Activated T-helper 17 cell treated with anti-CD3 and anti-CD28 coated beads, Interleukin-2, amount 50 U/mL, for 72 hours (primary cell): ENCODE measurements at regions not wholly inside any gene's neighbourhood (a gene's known extent, or its start where the extent isn't known, plus 50 kb on each side); places are given as distances from the start of the nearest gene placed in this dataset.
A peak's percentile ranks its signal among the peaks of the same experiment; 100 is the strongest.
"Not testable (repeated sequence)": the region's sequence is repeated elsewhere in the genome, so short reads cannot be mapped to it uniquely, and the experiment has no call there.

Experiments
- ATAC-seq: fragments of 150-1000 bp; cut with Tn5 transposase; replicated peaks from 2 replicates; pipeline ENCODE4 v1.10.0; 2021; ENCODE audit warnings: mild to moderate bottlenecking, moderate library complexity
- H3K27ac Mint-ChIP-seq: one replicate; pipeline ENCODE4 v1.8.0; 2022; ENCODE audit warnings: mixed read lengths
- H3K27me3 Mint-ChIP-seq: one replicate; pipeline ENCODE4 v1.8.0; 2022; ENCODE audit warnings: mixed read lengths
- H3K36me3 Mint-ChIP-seq: one replicate; pipeline ENCODE4 v1.8.0; 2022; ENCODE audit warnings: low read depth, mild to moderate bottlenecking, mixed read lengths
- H3K4me1 Mint-ChIP-seq: one replicate; pipeline ENCODE4 v1.8.0; 2022; ENCODE audit warnings: mixed read lengths
- H3K4me3 Mint-ChIP-seq: one replicate; pipeline ENCODE4 v1.8.0; 2022; ENCODE audit warnings: mild to moderate bottlenecking, mixed read lengths
- H3K9me3 Mint-ChIP-seq: one replicate; pipeline ENCODE4 v1.8.0; 2022; ENCODE audit warnings: mixed read lengths

DNA sequence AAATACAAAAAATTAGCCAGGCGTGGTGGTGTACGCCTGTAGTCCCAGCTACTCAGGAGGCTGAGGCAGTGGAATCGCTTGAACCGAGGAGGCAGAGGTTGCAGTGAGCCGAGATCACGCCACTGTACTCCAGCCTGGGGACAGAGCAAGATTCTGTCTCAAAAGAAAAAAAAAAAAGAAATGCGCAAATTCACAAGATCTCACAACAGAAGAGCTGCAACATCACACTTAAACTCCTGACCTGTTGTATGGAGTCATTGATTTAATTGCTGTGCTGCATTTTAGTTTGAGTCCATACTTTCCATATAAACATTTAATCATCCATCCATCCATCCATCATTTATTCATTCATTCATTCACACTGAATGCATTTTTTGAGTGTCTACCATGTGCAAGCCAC is 229.7 kb downstream of the MREG start:
- H3K36me3 Mint-ChIP-seq, ATAC-seq, H3K27me3 Mint-ChIP-seq, H3K27ac Mint-ChIP-seq, H3K4me1 Mint-ChIP-seq, H3K9me3 Mint-ChIP-seq, H3K4me3 Mint-ChIP-seq: not testable (repeated sequence)

DNA sequence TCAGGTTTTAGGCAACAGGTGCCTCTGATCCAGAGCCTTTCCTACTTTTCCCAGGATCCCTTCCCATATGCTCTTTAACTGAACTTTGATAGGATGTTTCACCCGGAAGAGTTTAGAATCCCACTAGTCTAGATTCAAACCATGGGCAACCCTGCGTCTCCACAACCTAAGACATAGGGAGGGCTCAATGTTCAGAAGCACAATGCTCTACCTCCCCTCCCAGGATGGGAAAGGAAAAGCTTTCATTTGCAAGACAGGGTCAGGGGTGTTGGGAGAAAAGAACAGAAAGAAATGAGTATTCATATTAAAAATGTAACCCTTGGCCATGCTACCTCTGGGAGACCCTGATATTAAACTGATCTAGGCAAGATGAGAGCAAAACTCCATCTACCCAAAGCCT is 230.4 kb downstream of the MREG start:
- Mint-ChIP-seq H3K4me1 (no peaks in the 10 kb centered on the region), H3K27ac (no peak overlapping the region), H3K27me3 (no peaks in the 10 kb centered on the region), H3K36me3 (no peaks in the 10 kb centered on the region), H3K9me3 (no peaks in the 10 kb centered on the region), H3K4me3 (no peak overlapping the region)
- ATAC-seq, result no peak

DNA sequence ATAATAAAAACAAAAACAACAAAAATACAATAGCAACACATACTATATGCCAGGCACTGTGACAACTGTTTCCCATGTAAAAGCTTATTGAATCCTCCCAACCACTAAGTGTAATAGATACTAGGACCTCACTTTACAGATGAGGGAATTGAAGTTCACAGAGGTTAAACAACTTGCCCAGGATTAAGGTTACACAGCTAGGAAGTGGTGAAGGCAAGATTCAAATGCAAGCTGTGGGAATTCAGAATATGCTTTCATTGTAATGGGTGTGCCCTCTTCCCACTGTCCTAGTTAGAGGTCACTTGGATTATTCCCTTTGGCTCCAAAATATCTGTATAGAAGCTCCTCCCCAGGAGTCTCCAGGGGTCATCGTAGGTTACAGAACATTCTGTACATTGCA is 231.1 kb downstream of the MREG start:
- Mint-ChIP-seq H3K36me3 (no peaks in the 10 kb centered on the region), H3K4me1 (no peaks in the 10 kb centered on the region), H3K9me3 (no peaks in the 10 kb centered on the region), H3K27ac (no peak overlapping the region), H3K4me3 (no peak overlapping the region), H3K27me3 (no peaks in the 10 kb centered on the region)
- ATAC-seq, result no peak

DNA sequence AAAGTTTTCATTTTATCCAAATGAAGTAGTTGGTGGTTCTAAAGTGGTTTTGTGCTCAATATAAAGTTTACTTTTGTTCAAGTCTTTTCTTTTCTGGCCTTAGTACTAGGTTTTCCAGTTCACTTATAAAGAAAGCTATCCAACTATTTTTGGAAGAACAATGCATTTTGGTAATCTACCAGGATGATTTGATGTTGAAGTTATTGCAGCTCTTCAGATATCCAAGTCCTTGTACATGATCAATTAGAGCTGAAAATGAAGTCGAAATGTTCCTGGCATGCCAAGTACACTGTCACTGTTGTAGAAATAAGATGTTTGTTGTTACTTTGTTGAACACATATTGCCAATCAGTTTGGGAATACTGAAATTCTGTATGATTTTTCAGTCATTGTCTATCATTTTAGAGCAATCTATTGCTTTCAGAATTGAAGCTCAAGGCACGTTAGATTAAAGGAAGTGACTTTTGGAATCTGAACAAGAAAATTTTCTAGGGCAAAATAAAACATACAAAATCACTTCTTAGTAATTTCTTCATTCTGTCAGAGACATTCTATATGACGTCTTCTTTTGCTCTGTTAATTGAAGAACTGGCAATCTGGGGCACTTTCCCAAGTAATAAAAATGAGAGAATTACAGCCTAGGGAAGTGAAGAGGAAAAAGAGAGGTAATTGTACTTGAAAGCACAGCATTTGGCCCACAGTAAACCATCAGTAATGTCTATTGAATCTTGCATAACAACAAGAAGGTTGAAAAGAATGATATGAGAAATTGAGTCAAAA is 232.3 kb downstream of the MREG start:
- H3K36me3 Mint-ChIP-seq, result no peaks in the 10 kb centered on the region
- H3K4me1 Mint-ChIP-seq, result peaks cover 2% of the 10 kb centered on the region

DNA sequence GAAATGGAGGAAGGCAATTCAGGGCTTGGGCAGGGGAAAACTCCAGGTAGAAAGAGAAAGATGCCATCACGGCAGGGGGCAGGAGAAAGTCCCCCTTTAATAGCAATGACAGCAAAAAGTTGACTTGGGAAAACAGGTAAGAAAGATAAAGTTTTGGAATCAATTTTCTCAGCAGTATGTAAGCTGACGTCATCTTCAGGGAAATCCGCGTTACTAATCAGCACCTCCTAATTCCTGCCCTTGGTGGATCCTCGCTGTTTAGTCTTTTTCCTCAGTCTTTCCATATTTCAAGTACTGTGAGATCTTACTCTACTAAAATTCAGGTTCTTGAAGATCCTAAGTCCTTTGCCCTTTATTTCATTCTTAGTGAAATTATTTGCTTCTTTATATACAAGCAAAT is 233.0 kb downstream of the MREG start:
- Mint-ChIP-seq H3K4me3 (no peak overlapping the region), H3K4me1 (peaks cover 5% of the 10 kb centered on the region), H3K27ac (no peak overlapping the region), H3K9me3 (peaks cover 5% of the 10 kb centered on the region), H3K36me3 (no peaks in the 10 kb centered on the region), H3K27me3 (peaks cover 10% of the 10 kb centered on the region)
- ATAC-seq, result no peak

More for the DNA sequence above, 232.3 kb downstream of the MREG start:
- no peak for ATAC-seq
- H3K27me3 Mint-ChIP-seq, result peaks cover 2% of the 10 kb centered on the region
- peaks cover under 1% of the 10 kb centered on the region for H3K9me3 Mint-ChIP-seq
- H3K4me3 Mint-ChIP-seq, result no peak overlapping the region
- H3K27ac Mint-ChIP-seq, result no peak overlapping the region

DNA sequence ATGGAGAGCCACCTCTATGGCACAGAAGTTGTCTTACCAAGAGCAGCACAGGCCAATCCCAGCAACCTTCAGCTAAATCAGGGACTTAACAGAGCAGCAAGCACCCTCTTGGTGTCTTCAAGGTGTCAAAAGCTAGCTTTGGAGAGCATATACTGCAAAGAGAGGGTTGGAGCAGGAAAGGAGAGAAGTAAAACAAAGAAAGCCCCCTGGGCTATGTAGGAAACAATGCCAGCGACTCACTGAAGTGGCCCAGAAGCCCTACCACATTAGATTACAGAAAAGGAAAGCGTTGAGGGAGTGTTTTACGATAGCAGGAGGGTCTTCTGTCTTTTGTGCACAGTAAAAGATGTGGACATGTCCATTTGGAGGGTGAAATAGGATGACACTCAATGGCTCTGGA is 233.4 kb downstream of the MREG start:
- H3K4me1 Mint-ChIP-seq, result peaks cover 5% of the 10 kb centered on the region
- H3K27ac Mint-ChIP-seq, result no peak overlapping the region
- H3K27me3 Mint-ChIP-seq, result peaks cover 12% of the 10 kb centered on the region
- ATAC-seq, result no peak
- no peaks in the 10 kb centered on the region for H3K36me3 Mint-ChIP-seq
- H3K4me3 Mint-ChIP-seq, result no peak overlapping the region
- peaks cover 5% of the 10 kb centered on the region for H3K9me3 Mint-ChIP-seq

DNA sequence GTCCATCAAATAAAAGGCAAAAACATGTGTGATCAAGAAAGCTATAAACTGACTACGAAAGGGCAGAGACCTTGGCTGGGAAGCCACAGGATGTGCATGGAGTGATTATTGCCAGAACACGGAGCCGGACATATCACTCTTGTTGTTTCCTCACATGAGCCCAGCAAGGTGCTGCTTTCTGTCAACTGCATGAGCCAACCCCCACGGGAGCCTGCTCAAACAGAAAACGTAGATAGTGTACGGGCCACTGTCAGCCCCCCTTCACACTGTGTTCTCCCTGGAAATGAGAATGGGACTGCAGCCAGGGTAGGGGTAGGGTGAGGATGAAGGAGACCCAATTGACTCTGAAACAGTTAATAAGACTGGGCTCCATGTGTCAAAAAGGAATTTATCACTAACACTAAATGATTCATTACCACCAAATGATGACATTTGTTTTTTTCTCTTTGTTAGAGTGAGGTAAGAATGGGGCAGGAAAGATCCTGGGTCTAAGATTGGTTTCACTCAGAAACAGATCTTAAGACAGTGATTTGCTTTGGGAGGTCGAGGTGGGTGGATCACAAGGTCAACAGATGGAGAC is 235.8 kb downstream of the MREG start:
- Mint-ChIP-seq H3K9me3 (peaks cover 5% of the 10 kb centered on the region), H3K4me3 (no peak overlapping the region), H3K36me3 (no peaks in the 10 kb centered on the region), H3K4me1 (peaks cover 5% of the 10 kb centered on the region), H3K27me3 (peaks cover 16% of the 10 kb centered on the region), H3K27ac (no peak overlapping the region)
- no peak for ATAC-seq

DNA sequence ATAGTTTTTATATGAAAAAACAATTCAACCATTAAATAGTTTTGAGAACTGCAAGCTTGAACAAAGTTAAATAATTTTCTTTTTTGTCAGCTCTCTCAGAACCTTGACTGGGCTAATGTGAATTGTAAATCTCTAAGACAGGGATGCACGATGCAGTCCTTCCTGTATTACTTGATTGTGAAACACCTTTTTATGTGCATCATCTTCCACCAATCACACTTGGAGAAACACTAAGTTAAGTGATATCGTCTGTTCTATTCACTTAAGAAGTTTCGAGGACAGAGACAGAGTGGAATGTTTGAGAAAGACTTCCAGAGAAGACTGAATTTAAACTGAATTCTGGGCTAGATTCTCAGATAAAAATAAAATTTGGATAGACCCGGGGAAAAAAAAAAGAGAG is 238.2 kb downstream of the MREG start:
- Mint-ChIP-seq H3K4me3 (no peak overlapping the region), H3K36me3 (no peaks in the 10 kb centered on the region), H3K27ac (no peak overlapping the region), H3K27me3 (peaks cover 16% of the 10 kb centered on the region), H3K4me1 (peaks cover 5% of the 10 kb centered on the region), H3K9me3 (peaks cover 5% of the 10 kb centered on the region)
- ATAC-seq, result no peak

DNA sequence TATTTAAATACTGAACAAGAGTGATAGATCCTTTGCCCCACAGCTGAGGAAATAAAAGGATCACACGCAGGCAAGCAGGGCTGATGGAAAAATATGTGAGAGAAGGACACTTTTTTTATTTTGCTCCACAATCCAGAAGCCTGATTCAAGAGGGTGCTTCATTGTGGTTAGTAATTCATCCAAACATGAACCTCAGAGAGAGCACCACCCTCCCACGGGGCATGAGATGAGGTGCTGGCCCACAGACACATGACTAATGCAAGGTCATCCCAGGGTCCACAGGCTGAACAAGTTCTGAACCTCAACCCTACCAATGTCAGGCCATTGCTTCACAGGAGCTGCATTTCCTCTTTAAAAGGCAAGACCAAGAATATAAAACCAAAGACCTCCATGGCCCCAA is 239.6 kb downstream of the MREG start:
- peak; percentile 34 for ATAC-seq
- Mint-ChIP-seq H3K36me3 (no peaks in the 10 kb centered on the region), H3K4me3 (no peak overlapping the region)

DNA sequence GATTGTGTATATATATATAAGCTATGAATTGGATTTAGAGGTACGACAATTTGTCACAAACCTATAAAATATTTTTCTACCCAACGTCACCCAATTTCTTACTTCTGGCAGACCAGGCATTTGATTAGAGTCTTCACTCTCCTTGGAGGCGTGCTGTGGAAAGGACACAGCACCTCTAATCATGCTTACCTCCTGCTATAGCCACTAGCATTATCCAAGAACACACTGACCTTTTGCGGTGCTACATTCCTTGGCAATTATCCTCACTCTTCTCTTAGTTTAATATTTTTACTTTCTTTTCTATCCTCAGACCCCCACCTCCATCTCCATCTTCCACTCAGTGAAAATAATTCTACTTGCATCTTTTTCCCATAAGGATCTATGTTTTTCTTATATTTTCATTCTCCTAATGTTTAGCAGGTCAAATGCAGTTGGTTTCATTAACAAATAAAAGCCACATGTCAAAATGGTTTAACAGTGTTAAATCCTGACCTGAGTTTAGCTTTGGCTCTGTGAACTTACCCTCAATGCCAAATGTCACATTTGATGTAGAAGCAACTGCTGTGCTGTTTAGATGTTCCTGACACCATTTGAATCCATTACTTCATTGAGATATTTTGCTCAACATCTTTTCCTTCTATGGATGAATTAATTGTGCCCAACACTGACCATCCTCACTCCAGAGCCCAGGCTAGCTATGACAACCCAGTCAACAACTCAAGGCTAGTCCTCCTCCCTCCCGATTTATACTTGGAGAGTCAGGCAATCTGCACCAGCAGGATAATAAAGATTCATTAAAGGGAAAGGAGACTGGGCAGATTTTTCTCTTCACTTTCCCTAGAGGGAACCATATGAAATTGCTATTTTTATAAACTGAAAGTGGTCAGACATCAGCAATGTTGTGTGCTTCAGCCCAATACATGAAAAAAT is 240.5 kb downstream of the MREG start:
- H3K27ac Mint-ChIP-seq, result no peak overlapping the region
- H3K27me3 Mint-ChIP-seq, result peaks cover 20% of the 10 kb centered on the region
- H3K4me3 Mint-ChIP-seq, result no peak overlapping the region

More for the DNA sequence above, 239.6 kb downstream of the MREG start:
- Mint-ChIP-seq H3K9me3 (peaks cover 5% of the 10 kb centered on the region), H3K27me3 (peaks cover 16% of the 10 kb centered on the region), H3K4me1 (peaks cover 5% of the 10 kb centered on the region), H3K27ac (no peak overlapping the region)

DNA sequence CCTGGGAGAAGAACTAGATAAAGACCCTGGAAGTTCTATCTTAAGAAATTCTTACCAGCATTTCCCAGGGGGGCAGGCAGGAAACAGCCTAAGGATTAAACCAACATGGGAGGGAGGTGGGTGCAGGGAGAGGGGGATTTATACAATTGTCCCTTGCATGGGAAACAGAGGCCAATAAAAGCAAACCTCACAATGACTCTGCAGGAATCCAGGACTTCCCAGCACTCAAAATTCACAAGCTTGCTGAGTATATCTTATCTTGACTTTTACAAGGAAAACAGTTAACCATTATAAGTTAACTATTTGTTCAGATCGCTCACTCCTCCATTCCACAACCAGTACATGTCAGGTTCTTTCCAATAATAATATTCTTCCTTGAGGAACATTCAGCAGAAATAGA is 241.3 kb downstream of the MREG start:
- Mint-ChIP-seq H3K27ac (no peak overlapping the region), H3K27me3 (peaks cover 20% of the 10 kb centered on the region), H3K4me3 (no peak overlapping the region), H3K36me3 (no peaks in the 10 kb centered on the region), H3K9me3 (peaks cover 5% of the 10 kb centered on the region), H3K4me1 (peaks cover 5% of the 10 kb centered on the region)
- ATAC-seq, result no peak

More for the DNA sequence above, 240.5 kb downstream of the MREG start:
- Mint-ChIP-seq H3K9me3 (peaks cover 5% of the 10 kb centered on the region), H3K4me1 (peaks cover 5% of the 10 kb centered on the region), H3K36me3 (no peaks in the 10 kb centered on the region)
- no peak for ATAC-seq

DNA sequence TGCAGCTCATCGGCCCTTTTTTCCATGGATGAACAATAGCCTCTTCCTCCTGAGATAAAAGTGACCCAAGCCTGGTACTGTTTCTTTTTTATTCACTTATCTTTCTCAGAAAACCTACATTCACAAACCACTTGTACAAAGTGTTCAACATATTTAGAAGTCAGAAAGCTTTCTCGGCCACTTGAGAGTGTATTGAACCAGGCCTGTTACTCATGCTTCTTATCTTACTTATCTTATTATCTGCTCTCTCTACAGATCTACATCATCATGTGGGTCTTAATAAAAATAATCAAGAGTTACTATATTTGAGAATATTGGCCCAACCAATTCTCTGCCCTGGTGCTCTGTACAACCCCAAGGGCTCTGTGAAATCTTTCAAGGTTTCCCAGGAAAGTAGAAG is 242.1 kb downstream of the MREG start:
- H3K9me3 Mint-ChIP-seq, result peaks cover 5% of the 10 kb centered on the region
- no peak overlapping the region for H3K4me3 Mint-ChIP-seq
- no peaks in the 10 kb centered on the region for H3K36me3 Mint-ChIP-seq
- peaks cover 4% of the 10 kb centered on the region for H3K4me1 Mint-ChIP-seq
- H3K27ac Mint-ChIP-seq, result no peak overlapping the region
- peaks cover 20% of the 10 kb centered on the region for H3K27me3 Mint-ChIP-seq
- no peak for ATAC-seq

DNA sequence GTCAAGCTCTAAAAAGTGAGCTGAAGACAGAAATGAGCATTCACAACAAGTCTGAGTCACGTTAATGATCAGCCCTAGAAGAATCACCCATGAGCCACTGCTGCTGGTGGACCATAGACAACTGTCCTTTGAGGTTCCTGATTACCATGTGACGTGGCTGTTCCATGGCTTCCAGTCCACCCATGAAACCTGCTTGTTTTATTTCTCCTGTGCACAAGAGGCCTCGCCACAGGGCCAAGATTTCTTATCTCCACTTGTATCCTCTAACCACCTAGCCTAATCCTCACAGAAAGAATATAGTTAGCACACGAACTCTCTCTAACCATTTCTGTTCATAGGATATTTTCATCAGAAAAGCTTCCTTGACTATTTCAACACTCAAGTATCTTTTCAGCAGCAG is 242.7 kb downstream of the MREG start:
- no peaks in the 10 kb centered on the region for H3K4me1 Mint-ChIP-seq
- no peak overlapping the region for H3K4me3 Mint-ChIP-seq
- H3K9me3 Mint-ChIP-seq, result peaks cover under 1% of the 10 kb centered on the region
- no peak for ATAC-seq
- peaks cover 14% of the 10 kb centered on the region for H3K27me3 Mint-ChIP-seq
- no peak overlapping the region for H3K27ac Mint-ChIP-seq
- no peaks in the 10 kb centered on the region for H3K36me3 Mint-ChIP-seq

DNA sequence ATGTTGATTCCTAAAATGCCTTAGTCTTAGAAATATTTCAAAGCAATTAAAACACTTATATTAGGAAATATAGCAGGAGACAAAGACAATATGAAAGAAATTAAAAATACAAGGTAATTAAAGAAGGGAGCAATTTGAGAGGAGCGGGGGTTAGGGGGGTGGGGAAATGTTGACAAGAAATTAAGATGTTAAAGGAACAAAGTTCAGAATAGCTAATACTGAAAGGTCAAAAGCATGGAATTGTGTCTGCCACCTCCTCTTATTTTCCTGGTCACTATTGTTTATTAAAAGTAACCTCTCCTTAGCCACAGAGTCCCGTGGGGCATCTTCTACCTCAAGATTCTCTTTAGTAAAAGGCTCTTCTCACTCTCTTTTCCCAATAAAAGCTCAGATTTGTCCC is 244.1 kb downstream of the MREG start:
- Mint-ChIP-seq H3K9me3 (no peaks in the 10 kb centered on the region), H3K36me3 (no peaks in the 10 kb centered on the region), H3K27ac (no peak overlapping the region), H3K27me3 (peaks cover 8% of the 10 kb centered on the region), H3K4me3 (no peak overlapping the region), H3K4me1 (no peaks in the 10 kb centered on the region)
- no peak for ATAC-seq

DNA sequence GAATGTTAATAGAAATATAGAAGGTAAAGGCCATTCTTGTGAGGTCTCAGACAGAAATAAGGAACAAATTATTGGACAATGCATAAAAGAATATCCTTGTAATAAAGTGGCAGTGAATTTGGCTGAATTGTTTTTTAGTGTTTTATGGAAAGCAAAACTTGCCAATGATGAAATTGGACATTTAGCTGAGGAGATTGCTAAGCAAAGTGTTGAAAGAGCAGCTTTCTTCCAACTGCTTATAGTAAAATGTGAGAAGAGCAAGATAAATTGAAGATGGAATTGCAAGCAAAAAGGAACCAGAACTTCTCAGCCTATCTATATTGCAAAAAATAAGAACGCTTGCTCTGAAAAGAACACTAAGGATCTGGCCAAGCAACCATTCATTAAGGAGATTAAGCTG is 245.7 kb downstream of the MREG start:
- H3K36me3 Mint-ChIP-seq, result no peaks in the 10 kb centered on the region
- no peaks in the 10 kb centered on the region for H3K9me3 Mint-ChIP-seq
- H3K27me3 Mint-ChIP-seq, result peaks cover 4% of the 10 kb centered on the region
- H3K4me1 Mint-ChIP-seq, result no peaks in the 10 kb centered on the region
- no peak overlapping the region for H3K4me3 Mint-ChIP-seq
- ATAC-seq, result no peak
- H3K27ac Mint-ChIP-seq, result no peak overlapping the region
